ENCODE measurements at regions not wholly inside any gene's neighbourhood (a gene's known extent, or its start where the extent isn't known, plus 50 kb on each side); places are given as distances from the start of the nearest gene placed in this dataset.

DNA sequence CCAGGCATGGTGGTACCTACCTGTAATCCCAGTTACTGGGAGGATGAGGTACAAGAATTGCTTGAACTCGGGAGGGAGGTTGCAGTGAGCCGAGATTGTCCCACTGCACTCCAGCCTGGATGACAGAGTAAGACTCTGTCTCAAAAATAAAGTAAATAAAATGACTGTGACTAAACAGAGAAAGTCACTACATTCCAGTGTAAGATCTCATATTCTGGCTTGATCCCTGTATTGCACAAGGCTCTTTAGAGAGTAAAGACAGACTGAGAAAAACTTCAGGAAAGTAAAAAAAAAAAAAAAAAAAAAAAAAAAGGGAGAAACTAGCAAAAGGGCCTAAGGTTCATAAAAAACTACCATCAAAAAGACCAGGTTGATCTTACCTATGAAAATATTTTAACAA lies 106.6 kb upstream of the PJA2 start:
- no peaks in the 10 kb centered on the region for H4K20me1 ChIP-seq (ENCODE audit: low read depth, low read length)
- no peaks in the 10 kb centered on the region for H3K9me2 ChIP-seq (replicated peaks; ENCODE audit: insufficient read depth, low read length)
- TF ChIP-seq EZH2phosphoT487 (conservative IDR thresholded peaks at IDR 0.05; ENCODE audit: low read length), result no peak
- TF ChIP-seq, protein P1, sequence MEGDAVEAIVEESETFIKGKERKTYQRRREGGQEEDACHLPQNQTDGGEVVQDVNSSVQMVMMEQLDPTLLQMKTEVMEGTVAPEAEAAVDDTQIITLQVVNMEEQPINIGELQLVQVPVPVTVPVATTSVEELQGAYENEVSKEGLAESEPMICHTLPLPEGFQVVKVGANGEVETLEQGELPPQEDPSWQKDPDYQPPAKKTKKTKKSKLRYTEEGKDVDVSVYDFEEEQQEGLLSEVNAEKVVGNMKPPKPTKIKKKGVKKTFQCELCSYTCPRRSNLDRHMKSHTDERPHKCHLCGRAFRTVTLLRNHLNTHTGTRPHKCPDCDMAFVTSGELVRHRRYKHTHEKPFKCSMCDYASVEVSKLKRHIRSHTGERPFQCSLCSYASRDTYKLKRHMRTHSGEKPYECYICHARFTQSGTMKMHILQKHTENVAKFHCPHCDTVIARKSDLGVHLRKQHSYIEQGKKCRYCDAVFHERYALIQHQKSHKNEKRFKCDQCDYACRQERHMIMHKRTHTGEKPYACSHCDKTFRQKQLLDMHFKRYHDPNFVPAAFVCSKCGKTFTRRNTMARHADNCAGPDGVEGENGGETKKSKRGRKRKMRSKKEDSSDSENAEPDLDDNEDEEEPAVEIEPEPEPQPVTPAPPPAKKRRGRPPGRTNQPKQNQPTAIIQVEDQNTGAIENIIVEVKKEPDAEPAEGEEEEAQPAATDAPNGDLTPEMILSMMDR (IDR thresholded peaks at IDR 0.05; ENCODE audit: insufficient read depth, low read length, poor library complexity, severe bottlenecking), result no peak
- H3K9me3 ChIP-seq (ENCODE audit: insufficient read depth, low read length), result no peaks in the 10 kb centered on the region
- H3K36me3 ChIP-seq (ENCODE audit: low read length), result no peaks in the 10 kb centered on the region
- H3F3A ChIP-seq (ENCODE audit: insufficient read depth), result no peaks in the 10 kb centered on the region
- no peak overlapping the region for H3K4me3 ChIP-seq (ENCODE audit: insufficient read depth, low read length, poor library complexity, severe bottlenecking)
- no peak overlapping the region for H3K9ac ChIP-seq (ENCODE audit: low read length)
- H3K27ac ChIP-seq (ENCODE audit: low read depth, low read length), result no peak overlapping the region
- no peak overlapping the region for H3K4me2 ChIP-seq (ENCODE audit: low read depth, low read length, poor library complexity, severe bottlenecking)
- H3K27me3 ChIP-seq (ENCODE audit: low read length), result no peaks in the 10 kb centered on the region
- no peak overlapping the region for H2AFZ ChIP-seq (ENCODE audit: low read depth, low read length, severe bottlenecking)
- no peaks in the 10 kb centered on the region for H3K79me2 ChIP-seq (ENCODE audit: insufficient read depth, low read length)

DNA sequence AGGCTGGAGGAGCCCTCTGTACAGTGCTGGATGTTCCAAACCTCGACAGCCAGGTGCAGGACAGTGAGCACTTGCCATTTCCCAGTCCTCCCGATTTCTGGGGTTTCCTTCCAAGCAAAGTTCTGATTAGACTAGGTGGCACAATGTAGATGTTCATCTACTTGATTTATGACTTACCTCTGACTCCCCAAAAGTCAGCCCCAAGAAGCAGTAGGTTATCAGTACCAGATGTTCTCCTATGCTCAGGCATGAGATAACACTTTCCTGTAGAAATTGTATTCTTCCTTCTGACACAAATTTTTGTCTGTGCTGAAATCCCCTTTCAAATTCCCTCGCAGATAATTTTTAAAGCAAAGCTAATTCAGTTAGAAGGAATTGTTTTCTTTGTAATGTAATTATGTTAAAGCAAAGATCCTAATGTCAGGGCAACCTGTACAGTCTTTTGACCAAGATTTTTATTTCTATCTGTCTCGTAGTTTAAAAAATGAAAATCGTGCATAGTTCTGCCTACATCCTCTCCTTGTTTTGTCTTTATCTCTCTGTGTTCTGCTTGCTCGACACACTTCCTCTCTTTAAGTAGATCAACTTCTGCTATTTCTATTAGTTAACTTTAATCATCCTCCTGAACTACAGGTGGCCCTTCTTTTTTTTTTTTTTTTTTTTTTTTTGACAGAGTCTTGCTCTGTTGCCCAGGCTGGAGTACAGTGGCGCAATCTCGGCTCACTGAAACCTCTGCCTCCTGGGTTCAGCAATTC lies 102.4 kb upstream of the PJA2 start:
- no peak overlapping the region for H3K9ac ChIP-seq (ENCODE audit: low read length)
- H3K79me2 ChIP-seq (ENCODE audit: insufficient read depth, low read length), result no peaks in the 10 kb centered on the region
- H3K9me3 ChIP-seq (ENCODE audit: insufficient read depth, low read length), result no peaks in the 10 kb centered on the region
- no peak for TF ChIP-seq EZH2phosphoT487 (conservative IDR thresholded peaks at IDR 0.05; ENCODE audit: low read length)
- TF ChIP-seq, protein P1 (IDR thresholded peaks at IDR 0.05; ENCODE audit: insufficient read depth, low read length, poor library complexity, severe bottlenecking), result no peak
- no peak overlapping the region for H3K27ac ChIP-seq (ENCODE audit: low read depth, low read length)
- no peaks in the 10 kb centered on the region for H3K36me3 ChIP-seq (ENCODE audit: low read length)
- H2AFZ ChIP-seq (ENCODE audit: low read depth, low read length, severe bottlenecking), result no peak overlapping the region
- no peaks in the 10 kb centered on the region for H4K20me1 ChIP-seq (ENCODE audit: low read depth, low read length)
- no peaks in the 10 kb centered on the region for H3K9me2 ChIP-seq (replicated peaks; ENCODE audit: insufficient read depth, low read length)
- no peak overlapping the region for H3K4me3 ChIP-seq (ENCODE audit: insufficient read depth, low read length, poor library complexity, severe bottlenecking)
- no peaks in the 10 kb centered on the region for H3F3A ChIP-seq (ENCODE audit: insufficient read depth)
- no peaks in the 10 kb centered on the region for H3K27me3 ChIP-seq (ENCODE audit: low read length)
- H3K4me2 ChIP-seq (ENCODE audit: low read depth, low read length, poor library complexity, severe bottlenecking), result no peak overlapping the region

DNA sequence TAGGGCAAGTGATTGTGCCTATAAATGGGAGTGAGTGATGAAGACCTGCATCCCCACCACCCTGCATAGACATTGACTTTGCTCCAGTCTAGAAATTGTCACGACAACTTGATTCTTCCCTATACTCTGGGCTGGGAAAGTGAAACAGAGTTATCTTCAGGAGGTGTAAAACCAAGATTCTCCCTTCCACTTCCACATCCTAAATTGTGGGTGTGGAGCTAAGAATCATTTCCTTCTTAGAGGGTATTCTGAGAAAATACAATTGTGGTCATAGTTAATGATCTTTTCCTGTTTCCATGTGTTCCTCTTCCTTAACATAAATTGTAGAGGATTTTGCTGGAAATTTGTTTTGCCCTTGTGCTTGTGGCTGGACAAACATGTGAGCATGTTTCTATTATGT lies 96.8 kb upstream of the PJA2 start:
- no peak for TF ChIP-seq EZH2phosphoT487 (conservative IDR thresholded peaks at IDR 0.05; ENCODE audit: low read length)
- TF ChIP-seq, protein P1 (IDR thresholded peaks at IDR 0.05; ENCODE audit: insufficient read depth, low read length, poor library complexity, severe bottlenecking), result no peak
- no peak overlapping the region for H3K4me2 ChIP-seq (ENCODE audit: low read depth, low read length, poor library complexity, severe bottlenecking)
- no peak overlapping the region for H3K27ac ChIP-seq (ENCODE audit: low read depth, low read length)
- H3K9me2 ChIP-seq (replicated peaks; ENCODE audit: insufficient read depth, low read length), result no peaks in the 10 kb centered on the region
- no peaks in the 10 kb centered on the region for H4K20me1 ChIP-seq (ENCODE audit: low read depth, low read length)
- no peak overlapping the region for H3K4me3 ChIP-seq (ENCODE audit: insufficient read depth, low read length, poor library complexity, severe bottlenecking)
- no peaks in the 10 kb centered on the region for H3K9me3 ChIP-seq (ENCODE audit: insufficient read depth, low read length)
- H2AFZ ChIP-seq (ENCODE audit: low read depth, low read length, severe bottlenecking), result no peak overlapping the region
- no peaks in the 10 kb centered on the region for H3K79me2 ChIP-seq (ENCODE audit: insufficient read depth, low read length)
- H3K27me3 ChIP-seq (ENCODE audit: low read length), result no peaks in the 10 kb centered on the region
- H3K36me3 ChIP-seq (ENCODE audit: low read length), result no peaks in the 10 kb centered on the region
- H3K9ac ChIP-seq (ENCODE audit: low read length), result no peak overlapping the region
- H3F3A ChIP-seq (ENCODE audit: insufficient read depth), result no peaks in the 10 kb centered on the region

Data from SU-DHL-6 (cell line).